ENCODE measurements at regions not wholly inside any gene's neighbourhood (a gene's known extent, or its start where the extent isn't known, plus 50 kb on each side); places are given as distances from the start of the nearest gene placed in this dataset.
"Not testable (repeated sequence)": the region's sequence is repeated elsewhere in the genome, so short reads cannot be mapped to it uniquely, and the experiment has no call there.

- no peak for DNase-seq
These were observed 91.9 kb downstream of the FCRL5 start for GRCh38 chr1:157460381-157460780.

- DNase-seq: no peak
These were observed 95.0 kb downstream of the FCRL5 start for GRCh38 chr1:157457279-157457678.

GRCh38 chr1:157455318-157455717 is 97.0 kb downstream of the FCRL5 start:
- no peak for DNase-seq

- DNase-seq: no peak
These were observed 102.2 kb downstream of the FCRL5 start for GRCh38 chr1:157450106-157450505.

- DNase-seq: no peak
These were observed 103.7 kb downstream of the FCRL5 start for GRCh38 chr1:157448636-157449035.

- not testable (repeated sequence) for DNase-seq
These were observed 106.0 kb downstream of the FCRL5 start for GRCh38 chr1:157446356-157446755.

- not testable (repeated sequence) for DNase-seq
These were observed 106.6 kb downstream of the FCRL5 start for GRCh38 chr1:157445616-157446140.

- no peak for DNase-seq
These were observed 110.2 kb downstream of the FCRL5 start for GRCh38 chr1:157442065-157442464.

- DNase-seq: no peak
These were observed 112.9 kb downstream of the FCRL5 start for GRCh38 chr1:157439302-157439954.

- DNase-seq: peak in 1 of 3 experiments; percentile 34
These were observed 113.7 kb downstream of the FCRL5 start for GRCh38 chr1:157438613-157439012.

- DNase-seq: no peak
These were observed 114.2 kb downstream of the FCRL5 start for GRCh38 chr1:157438146-157438545.

- DNase-seq: no peak
These were observed 115.0 kb downstream of the FCRL5 start for GRCh38 chr1:157437296-157437695.

GRCh38 chr1:157431751-157432150 is 120.6 kb downstream of the FCRL5 start:
- DNase-seq: no peak

GRCh38 chr1:157429601-157430240 is 122.6 kb downstream of the FCRL5 start:
- DNase-seq: no peak

- not testable (repeated sequence) for DNase-seq
These were observed 128.6 kb downstream of the FCRL5 start for GRCh38 chr1:157423764-157424163.

GRCh38 chr1:157419845-157420542 is 132.3 kb downstream of the FCRL5 start:
- DNase-seq: no peak

GRCh38 chr1:157418659-157419058 is 133.7 kb downstream of the FCRL5 start:
- DNase-seq: no peak

- no peak for DNase-seq
These were observed 134.1 kb downstream of the FCRL5 start for GRCh38 chr1:157418231-157418630.

- DNase-seq: no peak
These were observed 136.7 kb downstream of the FCRL5 start for GRCh38 chr1:157415661-157416060.

- DNase-seq: no peak
These were observed 140.0 kb downstream of the FCRL5 start for GRCh38 chr1:157412308-157412707.

- DNase-seq: no peak
These were observed 140.5 kb downstream of the FCRL5 start for GRCh38 chr1:157411769-157412168.

- DNase-seq: no peak
These were observed 141.3 kb downstream of the FCRL5 start for GRCh38 chr1:157411064-157411463.

GRCh38 chr1:157410457-157410856 is 141.9 kb downstream of the FCRL5 start:
- DNase-seq: no peak

- no peak for DNase-seq
These were observed 142.4 kb downstream of the FCRL5 start for GRCh38 chr1:157409927-157410326.
